NT2/D1 (cell line): ENCODE measurements at regions not wholly inside any gene's neighbourhood (a gene's known extent, or its start where the extent isn't known, plus 50 kb on each side); places are given as distances from the start of the nearest gene placed in this dataset.

ENCODE experiments used
- YY1 ChIP-seq: IDR thresholded peaks from 2 replicates; pipeline ENCODE4 v1.6.1; 2011; ENCODE audit not compliant: insufficient read length, insufficient read depth
- ZNF274 ChIP-seq: IDR thresholded peaks from 2 replicates; pipeline ENCODE4 v1.6.1; 2011; ENCODE audit warnings: mild to moderate bottlenecking, low read depth, low read length

DNA sequence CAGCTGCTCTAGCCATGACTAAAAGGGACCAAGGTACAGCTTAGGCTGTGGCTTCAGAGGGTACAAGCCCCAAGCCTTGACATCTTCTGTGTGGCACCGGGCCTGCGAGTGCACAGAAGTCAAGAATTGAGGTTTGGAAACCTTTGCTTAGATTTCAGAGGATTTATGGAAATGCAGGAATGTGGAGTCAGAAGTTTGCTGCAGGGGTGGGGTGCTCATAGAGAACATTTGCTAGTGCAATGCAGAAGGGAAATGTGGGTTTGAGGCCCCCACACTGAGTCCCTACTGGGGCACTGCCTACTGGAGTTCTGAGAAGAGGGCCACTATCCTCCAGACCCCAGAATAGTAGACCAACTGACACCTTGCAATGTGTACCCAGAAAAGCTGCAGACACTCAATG lies 624.9 kb upstream of the FTMT start:
- TF ChIP-seq ZNF274 (no peak), YY1 (no peak)
